Omental fat pad (tissue), 3 donors: ENCODE measurements at regions not wholly inside any gene's neighbourhood (a gene's known extent, or its start where the extent isn't known, plus 50 kb on each side); places are given as distances from the start of the nearest gene placed in this dataset.

ENCODE experiments used
- ATAC-seq: fragments of 150-250 bp; one replicate; pipeline ENCODE4 v1.9.1; 2016; ENCODE audit warnings: mild to moderate bottlenecking, moderate library complexity; ENCODE audit not compliant: low FRiP score
- DNase-seq: peaks from one replicate; pipeline ENCODE4 v3.0.0-alpha.2; 2019; ENCODE audit warnings: low spot score
- TF ChIP-seq, protein P1 (sequence below), 3 donors: fragments of 450-650 bp; IDR thresholded peaks; one replicate each; pipeline ENCODE4 v1.5.1; 2016 to 2017; ENCODE audit warnings: antibody characterized with exemption in 3 of 3, mild to moderate bottlenecking in 3 of 3, moderate library complexity in 2 of 3

GRCh38 chr13:76552041-76552772 lies 334.0 kb downstream of the KCTD12 start:
- no peak for DNase-seq
- TF ChIP-seq, protein P1, sequence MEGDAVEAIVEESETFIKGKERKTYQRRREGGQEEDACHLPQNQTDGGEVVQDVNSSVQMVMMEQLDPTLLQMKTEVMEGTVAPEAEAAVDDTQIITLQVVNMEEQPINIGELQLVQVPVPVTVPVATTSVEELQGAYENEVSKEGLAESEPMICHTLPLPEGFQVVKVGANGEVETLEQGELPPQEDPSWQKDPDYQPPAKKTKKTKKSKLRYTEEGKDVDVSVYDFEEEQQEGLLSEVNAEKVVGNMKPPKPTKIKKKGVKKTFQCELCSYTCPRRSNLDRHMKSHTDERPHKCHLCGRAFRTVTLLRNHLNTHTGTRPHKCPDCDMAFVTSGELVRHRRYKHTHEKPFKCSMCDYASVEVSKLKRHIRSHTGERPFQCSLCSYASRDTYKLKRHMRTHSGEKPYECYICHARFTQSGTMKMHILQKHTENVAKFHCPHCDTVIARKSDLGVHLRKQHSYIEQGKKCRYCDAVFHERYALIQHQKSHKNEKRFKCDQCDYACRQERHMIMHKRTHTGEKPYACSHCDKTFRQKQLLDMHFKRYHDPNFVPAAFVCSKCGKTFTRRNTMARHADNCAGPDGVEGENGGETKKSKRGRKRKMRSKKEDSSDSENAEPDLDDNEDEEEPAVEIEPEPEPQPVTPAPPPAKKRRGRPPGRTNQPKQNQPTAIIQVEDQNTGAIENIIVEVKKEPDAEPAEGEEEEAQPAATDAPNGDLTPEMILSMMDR (IDR thresholded peaks at IDR 0.05) = no peak
- ATAC-seq = no peak

DNA sequence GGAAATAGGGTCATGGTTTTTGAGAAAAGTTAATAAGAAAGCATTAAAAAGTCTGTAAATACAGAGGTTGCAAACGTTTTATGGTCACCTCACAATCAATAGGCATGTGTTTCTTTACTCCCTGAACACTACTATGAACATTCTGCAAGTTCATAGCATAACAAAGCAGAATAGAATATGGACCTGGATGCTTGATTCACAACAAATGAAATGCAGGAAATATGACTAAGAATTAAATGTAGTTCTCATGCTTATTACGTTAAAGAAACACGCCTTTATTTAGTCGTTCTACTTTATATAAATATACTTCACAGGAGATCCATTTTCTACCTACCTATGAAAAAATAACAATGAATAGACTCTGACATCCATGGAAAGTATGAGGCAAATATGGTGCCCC lies 344.0 kb downstream of the KCTD12 start:
- TF ChIP-seq, protein P1 (IDR thresholded peaks at IDR 0.05) = no peak
- no peak for ATAC-seq
- no peak for DNase-seq

- TF ChIP-seq, protein P1 (IDR thresholded peaks at IDR 0.05) = no peak
- ATAC-seq = no peak
- no peak for DNase-seq
These were observed 348.2 kb downstream of the KCTD12 start for GRCh38 chr13:76538004-76538403.

GRCh38 chr13:76533251-76533650 lies 353.0 kb downstream of the KCTD12 start:
- ATAC-seq = no peak
- TF ChIP-seq, protein P1 (IDR thresholded peaks at IDR 0.05) = no peak
- no peak for DNase-seq

- no peak for ATAC-seq
- TF ChIP-seq, protein P1 (IDR thresholded peaks at IDR 0.05) = no peak
- no peak for DNase-seq
These were observed 359.2 kb downstream of the KCTD12 start for GRCh38 chr13:76527041-76527440.

- ATAC-seq = no peak
- TF ChIP-seq, protein P1 (IDR thresholded peaks at IDR 0.05) = no peak
- no peak for DNase-seq
These were observed 362.4 kb downstream of the KCTD12 start for GRCh38 chr13:76523740-76524340.
